Urinary bladder (tissue), 3 donors: ENCODE measurements at regions not wholly inside any gene's neighbourhood (a gene's known extent, or its start where the extent isn't known, plus 50 kb on each side); places are given as distances from the start of the nearest gene placed in this dataset.
A peak's percentile ranks its signal among the peaks of the same experiment; 100 is the strongest.

Experiments used
- DNase-seq: peaks from one replicate; pipeline ENCODE4 v3.0.0-alpha.2; 2015; ENCODE audit errors: extremely low spot score
- H3K27ac ChIP-seq: one replicate; pipeline ENCODE4 v1.5.1; 2013; ENCODE audit warnings: low read depth, mild to moderate bottlenecking, moderate library complexity
- H3K36me3 ChIP-seq: one replicate; pipeline ENCODE4 v1.6.1; 2013; ENCODE audit warnings: mild to moderate bottlenecking, moderate library complexity; ENCODE audit not compliant: insufficient read depth
- H3K4me1 ChIP-seq: one replicate; pipeline ENCODE4 v1.6.1; 2013; ENCODE audit warnings: mild to moderate bottlenecking, moderate library complexity; ENCODE audit not compliant: insufficient read depth
- H3K4me3 ChIP-seq: one replicate; pipeline ENCODE4 v1.5.1; 2013; ENCODE audit warnings: low read depth, low read length
- WGBS: extraction: QIAGEN DNeasy Blood & Tissue Kit; methylation state at CpG from one replicate; pipeline ENCODE4 v1.1.7; 2013; 5-methylcytosine and 5-hydroxymethylcytosine counted together
- donor health status: healthy with polysubstance abuse.
- donor health status: healthy.

- no peak overlapping the region for H3K4me3 ChIP-seq
- H3K4me1 ChIP-seq, result no peaks in the 10 kb centered on the region
- DNase-seq, result no peak
- WGBS, result 52% methylated on average over 9 of the region's 9 CpGs
- H3K27ac ChIP-seq, result no peak overlapping the region
- H3K36me3 ChIP-seq, result no peaks in the 10 kb centered on the region
Observed at GRCh38 chr14:98136012-98136789, 1135.8 kb downstream of the BCL11B start.

- Histone ChIP-seq H3K4me3 (no peak overlapping the region), H3K27ac (no peak overlapping the region), H3K4me1 (no peaks in the 10 kb centered on the region), H3K36me3 (no peaks in the 10 kb centered on the region)
- 12% methylated on average over 13 of the region's 13 CpGs for WGBS
- no peak for DNase-seq
Observed at GRCh38 chr14:98137131-98138025, 1134.6 kb downstream of the BCL11B start.

DNA sequence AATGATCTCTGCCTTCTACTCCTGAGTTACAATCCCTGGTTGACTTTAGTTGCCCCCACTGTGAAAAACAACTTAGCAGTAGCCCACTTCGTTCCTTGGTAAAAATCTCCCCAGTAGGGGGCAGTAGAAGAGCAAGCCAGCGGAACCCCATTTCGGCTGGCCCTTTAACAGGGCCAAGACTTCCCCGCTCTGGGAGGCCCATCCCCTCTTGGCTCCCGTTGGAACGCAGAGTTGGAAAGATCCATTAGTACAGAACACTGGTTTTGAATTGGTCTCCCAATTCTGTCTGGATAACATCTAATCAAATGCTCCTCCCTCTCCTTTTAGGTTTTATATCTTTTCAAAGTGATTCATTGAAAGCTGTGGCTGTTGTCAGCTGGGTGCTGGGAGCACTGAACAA lies 1133.3 kb downstream of the BCL11B start:
- Histone ChIP-seq H3K27ac (no peak overlapping the region), H3K4me1 (no peaks in the 10 kb centered on the region), H3K4me3 (no peak overlapping the region), H3K36me3 (no peaks in the 10 kb centered on the region)
- 7% methylated on average over 6 of the region's 6 CpGs for WGBS
- no peak for DNase-seq

- Histone ChIP-seq H3K4me1 (no peaks in the 10 kb centered on the region), H3K27ac (no peak overlapping the region), H3K36me3 (no peaks in the 10 kb centered on the region), H3K4me3 (no peak overlapping the region)
- 79% methylated on average over 7 of the region's 7 CpGs for WGBS
- no peak for DNase-seq
Observed at GRCh38 chr14:98140862-98141530, 1131.0 kb downstream of the BCL11B start.

DNA sequence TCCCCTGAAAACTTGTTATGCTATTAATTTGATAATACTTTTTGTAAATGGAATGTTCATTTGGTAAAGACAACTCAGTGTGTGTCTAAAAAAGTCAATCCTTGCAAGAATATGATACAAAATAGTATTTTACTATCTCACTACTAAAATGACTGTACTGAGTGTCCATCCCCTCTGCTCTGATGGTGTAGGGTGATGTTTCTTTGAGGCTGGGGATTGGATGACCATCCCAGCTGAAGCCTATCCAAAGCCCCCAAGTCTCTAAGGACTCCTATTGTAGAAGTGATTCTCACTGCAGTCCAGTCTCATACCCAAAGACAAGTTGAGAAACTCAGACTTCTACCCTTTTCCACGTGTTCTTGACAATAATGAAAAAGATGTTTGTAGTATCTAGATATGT lies 1128.4 kb downstream of the BCL11B start:
- Histone ChIP-seq H3K4me3 (no peak overlapping the region), H3K36me3 (no peaks in the 10 kb centered on the region), H3K4me1 (no peaks in the 10 kb centered on the region), H3K27ac (no peak overlapping the region)
- WGBS, result 64% methylated on average over 1 of the region's 1 CpG
- DNase-seq, result no peak

GRCh38 chr14:98144964-98145363 lies 1127.0 kb downstream of the BCL11B start:
- no peak overlapping the region for H3K27ac ChIP-seq
- H3K4me3 ChIP-seq, result no peak overlapping the region
- H3K4me1 ChIP-seq, result no peaks in the 10 kb centered on the region
- 77% methylated on average over 5 of the region's 5 CpGs for WGBS
- H3K36me3 ChIP-seq, result no peaks in the 10 kb centered on the region
- DNase-seq, result no peak

- 73% methylated on average over 5 of the region's 5 CpGs for WGBS
Observed at GRCh38 chr14:98146416-98146815, 1125.6 kb downstream of the BCL11B start.

GRCh38 chr14:98154254-98154653 lies 1117.7 kb downstream of the BCL11B start:
- no peaks in the 10 kb centered on the region for H3K4me1 ChIP-seq
- H3K27ac ChIP-seq, result no peak overlapping the region
- DNase-seq, result no peak
- no peak overlapping the region for H3K4me3 ChIP-seq
- 92% methylated on average over 4 of the region's 4 CpGs for WGBS
- no peaks in the 10 kb centered on the region for H3K36me3 ChIP-seq

More at GRCh38 chr14:98146416-98146815, 1125.6 kb downstream of the BCL11B start:
- Histone ChIP-seq H3K4me3 (no peak overlapping the region), H3K27ac (no peak overlapping the region), H3K4me1 (no peaks in the 10 kb centered on the region), H3K36me3 (no peaks in the 10 kb centered on the region)
- no peak for DNase-seq

- H3K27ac ChIP-seq, result no peak overlapping the region
- WGBS, result 61% methylated on average over 8 of the region's 8 CpGs
- H3K4me1 ChIP-seq, result no peaks in the 10 kb centered on the region
- H3K36me3 ChIP-seq, result no peaks in the 10 kb centered on the region
- no peak overlapping the region for H3K4me3 ChIP-seq
- DNase-seq, result no peak
Observed at GRCh38 chr14:98156411-98156810, 1115.6 kb downstream of the BCL11B start.

DNA sequence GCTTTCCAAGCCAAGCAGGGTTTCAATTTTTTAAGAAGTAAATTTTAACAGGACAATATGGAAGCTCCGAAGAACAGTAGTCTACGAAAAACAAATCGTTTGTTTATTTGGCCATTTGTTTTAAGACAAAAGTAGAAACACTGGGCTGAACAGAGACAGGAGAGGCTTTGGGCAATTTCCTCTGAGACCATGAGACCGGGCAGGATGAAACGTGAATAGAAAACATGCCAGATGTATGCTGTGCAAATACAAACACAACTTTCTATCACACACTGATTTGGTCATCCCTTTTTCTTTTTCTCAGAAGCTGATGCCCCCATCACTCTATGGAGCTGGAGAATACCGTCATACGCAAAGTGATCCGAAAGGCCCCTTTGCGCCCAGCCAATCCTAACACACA lies 1111.1 kb downstream of the BCL11B start:
- WGBS, result 67% methylated on average over 9 of the region's 9 CpGs
- no peak for DNase-seq
- Histone ChIP-seq H3K36me3 (no peaks in the 10 kb centered on the region), H3K4me3 (no peak overlapping the region), H3K4me1 (no peaks in the 10 kb centered on the region), H3K27ac (no peak overlapping the region)

DNA sequence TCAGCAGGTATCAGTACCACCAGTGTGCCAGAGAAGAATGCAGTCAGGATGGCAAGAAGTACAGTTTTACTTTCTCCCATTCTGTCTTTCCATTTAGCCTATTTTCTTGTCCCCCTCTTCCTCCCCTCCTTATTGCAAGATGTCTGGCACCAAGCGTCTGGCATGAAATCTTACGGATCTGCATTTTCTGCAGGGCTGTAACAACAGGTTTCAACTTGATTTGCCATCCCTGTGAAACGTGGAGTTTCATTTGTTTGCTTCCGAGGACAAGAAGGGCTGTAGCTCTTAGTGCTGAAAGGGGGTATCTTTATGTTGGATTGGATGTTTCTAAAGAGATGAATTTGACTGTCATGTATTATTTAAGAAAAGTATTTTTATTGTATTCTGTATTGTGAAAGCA lies 1110.6 kb downstream of the BCL11B start:
- peak; percentile 48 for DNase-seq
- no peak overlapping the region for H3K27ac ChIP-seq
- H3K36me3 ChIP-seq, result no peaks in the 10 kb centered on the region
- WGBS, result 37% methylated on average over 4 of the region's 4 CpGs
- no peak overlapping the region for H3K4me3 ChIP-seq
- no peaks in the 10 kb centered on the region for H3K4me1 ChIP-seq

- 36% methylated on average over 26 of the region's 26 CpGs for WGBS
- DNase-seq, result no peak
Observed at GRCh38 chr14:98162856-98163805, 1108.9 kb downstream of the BCL11B start.

GRCh38 chr14:98163873-98164272 lies 1108.1 kb downstream of the BCL11B start:
- Histone ChIP-seq H3K4me1 (no peaks in the 10 kb centered on the region), H3K36me3 (no peaks in the 10 kb centered on the region), H3K27ac (no peak overlapping the region), H3K4me3 (no peak overlapping the region)
- 66% methylated on average over 3 of the region's 3 CpGs for WGBS
- DNase-seq, result no peak

More at GRCh38 chr14:98162856-98163805, 1108.9 kb downstream of the BCL11B start:
- H3K4me3 ChIP-seq, result no peak overlapping the region
- no peaks in the 10 kb centered on the region for H3K4me1 ChIP-seq
- no peak overlapping the region for H3K27ac ChIP-seq
- no peaks in the 10 kb centered on the region for H3K36me3 ChIP-seq
